NCI-H128 (cell line): ENCODE measurements at regions not wholly inside any gene's neighbourhood (a gene's known extent, or its start where the extent isn't known, plus 50 kb on each side); places are given as distances from the start of the nearest gene placed in this dataset.

ENCODE experiments used
- DNase-seq: peaks from one replicate; lab custom pipeline; 2025; ENCODE audit not compliant: unreplicated experiment; lab: John Stamatoyannopoulos, UW

DNA sequence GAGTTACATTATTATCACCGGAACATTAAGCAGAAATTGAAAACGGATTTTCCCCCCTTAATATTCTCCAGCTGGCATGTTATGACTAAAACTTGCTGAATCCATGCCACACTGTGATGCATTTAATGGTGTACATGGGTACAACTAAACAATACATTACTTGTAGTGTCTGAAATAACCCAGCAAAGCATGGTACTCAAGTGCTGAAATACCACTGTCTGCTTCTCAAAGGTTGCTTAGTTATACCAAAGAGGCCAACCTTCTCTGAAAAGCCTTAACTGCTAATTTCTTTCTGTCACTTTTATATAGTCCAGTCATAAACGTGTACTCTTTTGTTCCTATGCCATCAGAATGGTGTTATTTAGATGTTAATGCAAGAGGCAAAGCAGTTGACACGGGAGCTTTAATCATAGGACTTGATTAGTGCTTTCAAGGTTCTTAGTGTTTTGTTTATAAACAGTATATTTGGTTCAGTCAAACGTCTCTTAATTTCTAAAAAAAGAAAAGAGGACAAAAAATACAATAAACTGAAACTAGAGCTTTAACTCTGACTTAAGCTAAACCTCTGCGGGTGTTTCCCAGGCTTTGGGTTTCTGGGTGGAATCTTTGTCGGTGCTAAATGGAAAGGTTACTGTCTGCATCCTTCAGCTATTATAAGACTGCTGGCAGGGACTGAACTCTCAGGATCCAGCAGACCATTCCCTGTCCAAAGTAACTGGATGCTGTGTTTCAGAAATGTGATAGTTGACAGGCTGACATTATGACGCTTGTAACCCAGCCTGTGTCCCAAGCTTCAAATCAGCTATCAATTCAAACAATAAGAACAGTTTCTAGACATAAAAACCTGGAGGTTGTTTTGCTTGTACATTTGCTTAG lies 202.6 kb downstream of the PPP1R3A start:
- no peak for DNase-seq

DNA sequence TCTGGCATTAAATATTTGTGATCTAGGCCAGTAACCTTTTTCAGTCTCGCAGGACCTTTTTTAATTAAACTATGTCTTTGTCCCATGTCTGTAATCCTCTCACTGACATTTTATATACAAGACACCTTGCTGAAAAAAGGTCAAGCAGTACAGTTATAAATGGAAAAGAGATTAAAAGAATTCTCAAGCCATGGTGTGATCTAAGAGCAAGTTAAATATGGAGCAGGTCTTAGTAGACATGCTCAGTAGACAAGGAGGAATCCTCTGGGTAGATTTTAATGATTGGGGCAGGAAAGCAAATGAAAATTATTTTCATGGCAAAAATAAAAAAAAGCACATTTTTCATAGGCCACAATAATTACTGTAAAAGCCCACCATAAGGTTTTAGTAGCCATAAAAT lies 203.5 kb downstream of the PPP1R3A start:
- no peak for DNase-seq

DNA sequence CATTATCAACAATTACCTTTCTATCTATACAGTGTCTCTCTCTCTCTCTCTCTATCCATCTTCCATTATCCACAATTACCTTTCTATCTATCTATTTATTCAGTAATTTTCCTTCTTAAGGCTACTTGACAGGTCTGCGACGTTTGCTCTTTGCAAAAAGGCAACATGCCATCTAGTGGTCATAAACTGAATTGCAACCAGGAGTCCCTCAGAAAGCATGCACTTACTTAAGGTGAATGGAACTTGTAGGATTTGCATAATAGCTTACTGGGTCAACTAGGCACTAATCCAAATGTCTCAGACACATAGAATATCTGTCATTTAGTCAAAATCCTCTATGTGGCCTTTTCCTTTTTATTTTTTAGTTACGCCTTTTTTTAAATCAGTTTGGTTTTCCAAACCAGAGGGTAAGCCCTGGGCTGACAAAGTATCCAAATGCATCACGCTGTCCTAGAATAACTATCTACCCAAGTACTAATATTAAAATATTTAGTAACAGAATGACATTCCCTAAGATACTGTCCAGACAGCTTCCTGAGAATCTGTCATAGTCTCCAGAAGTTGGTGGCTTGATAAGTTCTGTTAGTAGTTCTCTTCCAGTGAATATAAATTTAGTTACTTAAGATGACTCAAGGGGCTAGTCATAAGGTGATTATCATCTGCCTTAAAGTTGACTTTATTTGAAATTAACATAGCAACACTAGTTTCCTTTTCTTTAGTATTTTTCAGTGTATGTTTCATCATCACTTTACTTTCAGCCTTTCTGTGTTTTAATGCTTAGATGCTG lies 208.3 kb downstream of the PPP1R3A start:
- peak; percentile 6 for DNase-seq

GRCh38 chr7:113705439-113705838 lies 213.4 kb downstream of the PPP1R3A start:
- no peak for DNase-seq

DNA sequence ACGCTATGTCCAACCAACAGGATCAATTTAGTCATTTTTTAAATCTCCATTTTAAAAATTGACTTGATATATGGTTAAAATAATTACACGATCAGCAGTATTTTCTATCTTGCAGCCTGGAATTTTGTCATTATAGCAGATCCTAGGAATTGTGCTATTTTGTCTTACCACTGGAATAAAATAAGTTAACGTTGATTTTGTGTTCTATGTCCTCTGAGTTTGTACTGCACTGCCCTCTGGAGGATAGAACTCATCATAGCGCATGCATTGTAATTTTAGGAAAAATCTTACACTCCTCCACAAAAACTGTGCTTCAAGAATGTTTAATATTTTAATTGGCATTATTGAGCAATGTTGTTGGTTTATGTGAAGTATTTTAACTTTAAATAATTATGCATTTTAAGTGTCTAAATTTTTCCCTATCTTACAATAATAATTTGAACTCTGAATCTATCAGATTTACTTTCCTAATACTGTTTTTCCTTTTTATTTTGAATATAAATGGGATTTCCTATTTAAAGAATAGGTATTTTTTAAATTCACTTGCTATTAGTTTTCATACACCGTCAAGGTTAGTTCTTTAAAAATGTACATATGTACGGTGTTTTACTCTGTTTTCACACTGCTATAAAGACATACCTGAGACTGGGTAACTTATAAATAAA lies 220.1 kb downstream of the PPP1R3A start:
- DNase-seq: no peak

DNA sequence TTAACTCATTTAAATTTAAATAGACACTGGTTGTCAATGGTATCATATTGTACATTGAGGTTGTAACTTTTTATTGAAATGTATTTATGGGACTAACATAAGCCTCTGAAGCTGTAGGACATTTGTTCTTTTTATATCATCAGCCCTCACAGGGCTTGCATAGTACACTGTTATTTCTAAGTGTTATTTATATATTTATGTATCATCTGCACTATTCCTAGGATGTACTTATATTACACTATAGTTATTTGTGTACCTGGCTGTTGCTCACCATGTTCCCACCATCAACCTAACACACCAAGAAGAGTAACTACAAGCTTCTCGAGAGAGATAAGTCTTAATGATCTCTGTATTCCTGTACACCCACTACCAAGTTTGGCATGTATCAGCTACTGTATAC lies 224.7 kb downstream of the PPP1R3A start:
- DNase-seq: no peak

DNA sequence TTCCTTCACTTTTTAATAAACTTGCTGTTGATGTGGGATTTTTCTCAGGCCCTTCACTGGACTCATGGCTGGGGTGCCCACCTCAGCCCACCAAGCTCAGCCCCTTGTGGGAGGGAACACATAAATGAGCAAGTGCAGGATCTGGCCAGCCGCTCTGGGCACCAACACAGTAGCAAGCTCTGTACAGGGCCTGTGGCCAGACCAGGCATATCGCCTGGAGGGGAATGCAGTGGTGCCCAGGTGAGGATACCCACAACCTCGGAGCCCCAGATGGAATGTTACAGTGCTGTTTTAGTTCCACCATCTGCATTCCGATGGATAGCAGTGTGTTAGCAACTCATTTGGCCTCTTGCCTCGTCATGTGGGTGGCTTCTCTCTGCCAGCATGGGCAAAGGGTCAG lies 234.6 kb downstream of the PPP1R3A start:
- no peak for DNase-seq

DNA sequence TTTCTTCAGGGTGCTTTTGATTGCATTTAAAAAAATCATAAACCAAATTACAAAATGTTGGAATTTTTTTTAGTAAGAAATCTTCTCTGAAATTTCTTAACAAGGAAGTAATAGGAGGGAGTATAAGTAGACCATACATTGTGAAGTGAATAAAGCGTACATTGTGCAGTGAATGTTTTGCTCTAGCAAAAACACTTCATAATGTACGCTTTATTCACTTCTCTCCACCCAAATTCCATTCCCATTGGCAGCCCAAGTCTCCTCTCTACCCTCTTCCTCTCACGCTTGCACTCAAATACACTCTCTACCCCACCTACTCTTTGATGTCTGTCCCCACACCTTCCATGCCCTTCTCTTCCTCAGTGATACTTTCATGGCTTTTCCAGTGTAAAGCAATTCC lies 241.0 kb downstream of the PPP1R3A start:
- DNase-seq: no peak

DNA sequence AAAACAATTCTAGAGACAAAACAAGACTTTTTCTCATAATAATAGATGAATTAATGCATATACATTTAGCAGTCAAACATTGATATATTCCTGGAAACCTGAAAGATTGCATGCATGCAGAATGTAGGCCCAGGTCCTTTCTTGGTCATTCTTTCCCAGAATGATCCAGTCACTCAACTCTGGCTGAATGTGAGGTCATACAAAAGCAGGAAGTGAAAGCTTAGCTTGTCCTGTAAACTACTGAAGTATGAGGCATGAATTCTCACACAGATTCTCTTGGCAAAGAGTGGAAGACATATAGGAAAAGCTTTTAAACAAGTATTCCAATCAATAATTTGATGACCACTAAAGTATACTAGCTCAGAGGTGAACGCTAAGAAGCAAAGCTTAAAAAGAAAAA lies 253.9 kb downstream of the PPP1R3A start:
- no peak for DNase-seq

DNA sequence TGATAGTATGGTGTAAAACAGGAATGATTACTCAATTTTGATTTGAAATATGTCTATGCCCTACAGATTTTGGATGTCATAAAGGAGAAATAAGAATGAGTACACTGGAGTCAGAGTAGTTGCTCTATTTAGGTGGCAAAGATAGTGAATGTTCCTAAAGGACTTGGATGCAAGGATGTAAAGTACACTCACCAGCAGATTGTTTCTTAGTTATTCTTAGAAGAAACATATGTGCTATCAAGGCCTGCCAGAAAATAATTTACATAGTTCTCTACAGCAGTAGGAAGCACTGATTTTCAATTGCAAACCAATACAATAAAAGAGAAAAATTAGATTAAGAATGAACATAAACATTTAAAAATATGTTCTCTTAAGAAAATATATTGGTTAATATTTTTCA lies 259.4 kb downstream of the PPP1R3A start:
- DNase-seq: no peak

DNA sequence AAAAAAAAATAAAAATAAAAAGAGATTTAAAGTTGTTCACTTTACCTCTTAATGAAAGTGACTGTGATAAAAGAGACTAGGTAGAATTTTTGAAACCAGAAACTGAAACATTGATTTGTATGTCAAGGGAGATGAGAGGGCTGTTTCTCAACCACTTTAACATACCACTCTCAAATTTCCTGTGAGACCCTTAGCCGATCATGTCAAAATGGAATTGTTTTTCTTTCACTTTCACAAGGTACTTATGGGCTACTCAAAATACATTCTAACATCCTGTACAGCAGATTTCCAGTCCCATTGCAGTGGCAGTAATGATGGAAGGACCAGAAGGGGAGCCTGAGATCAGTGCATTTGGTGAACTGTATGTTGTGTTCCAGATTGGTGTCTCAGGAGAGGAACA lies 261.2 kb downstream of the PPP1R3A start:
- DNase-seq: no peak

DNA sequence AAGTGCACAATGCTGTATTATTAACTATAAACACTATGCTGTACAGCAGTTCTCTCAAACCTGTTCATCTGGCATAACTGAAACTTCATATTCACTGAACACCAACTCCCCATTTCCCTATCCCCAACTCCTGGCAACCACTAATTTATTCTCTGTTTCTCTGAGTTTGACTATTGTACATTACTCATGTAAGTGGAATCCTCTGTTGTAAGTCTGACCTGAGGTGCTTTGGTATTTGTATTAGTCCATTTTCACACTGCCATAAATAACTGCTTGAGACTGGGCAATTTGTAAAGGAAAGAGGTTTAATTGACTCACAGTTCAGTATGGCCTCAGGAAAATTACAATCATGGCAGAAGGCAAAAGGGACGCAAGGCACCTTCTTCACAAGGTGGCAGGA lies 266.3 kb downstream of the PPP1R3A start:
- no peak for DNase-seq

DNA sequence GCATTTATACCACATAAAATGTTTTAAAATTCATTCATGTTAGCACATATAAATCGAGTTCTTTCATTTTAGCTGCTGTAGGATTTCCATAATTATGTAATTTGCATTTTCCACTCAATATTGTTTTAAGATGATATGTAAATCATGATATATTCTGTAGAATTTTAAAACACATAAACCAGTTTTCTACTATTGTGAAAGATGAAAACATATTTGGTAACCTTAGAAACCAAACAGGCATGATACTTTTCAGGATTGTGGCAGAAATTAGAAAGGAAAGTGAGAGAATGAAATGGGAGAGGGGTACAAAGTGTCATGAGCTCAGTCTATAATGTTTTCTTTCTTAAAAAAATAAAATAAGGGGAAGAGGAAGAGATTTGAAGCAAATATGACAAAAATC lies 269.3 kb downstream of the PPP1R3A start:
- DNase-seq: no peak

GRCh38 chr7:113639221-113639620 lies 279.6 kb downstream of the PPP1R3A start:
- DNase-seq: no peak

- no peak for DNase-seq
Measured at GRCh38 chr7:113636727-113637421, 281.9 kb downstream of the PPP1R3A start.

- DNase-seq: no peak
Measured at GRCh38 chr7:113635492-113635891, 283.3 kb downstream of the PPP1R3A start.

DNA sequence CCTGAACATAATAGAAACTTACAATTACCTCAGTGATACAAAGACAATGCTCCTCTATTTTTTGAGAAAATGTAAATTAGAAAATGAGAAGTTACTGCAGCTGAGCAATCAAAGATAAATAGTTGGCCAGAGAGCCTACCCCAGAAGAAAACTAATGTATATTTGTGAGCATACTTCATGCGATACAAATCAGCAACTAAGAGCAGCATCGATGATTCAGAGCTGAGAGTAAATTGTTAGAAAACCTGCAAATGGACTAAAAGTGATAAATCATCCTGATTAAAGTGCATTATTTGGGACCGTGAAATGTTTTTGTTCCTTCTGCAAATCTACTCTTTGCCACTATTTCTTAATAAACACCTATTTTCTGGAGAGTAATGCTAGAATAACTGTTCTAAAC lies 285.7 kb downstream of the PPP1R3A start:
- DNase-seq: no peak

DNA sequence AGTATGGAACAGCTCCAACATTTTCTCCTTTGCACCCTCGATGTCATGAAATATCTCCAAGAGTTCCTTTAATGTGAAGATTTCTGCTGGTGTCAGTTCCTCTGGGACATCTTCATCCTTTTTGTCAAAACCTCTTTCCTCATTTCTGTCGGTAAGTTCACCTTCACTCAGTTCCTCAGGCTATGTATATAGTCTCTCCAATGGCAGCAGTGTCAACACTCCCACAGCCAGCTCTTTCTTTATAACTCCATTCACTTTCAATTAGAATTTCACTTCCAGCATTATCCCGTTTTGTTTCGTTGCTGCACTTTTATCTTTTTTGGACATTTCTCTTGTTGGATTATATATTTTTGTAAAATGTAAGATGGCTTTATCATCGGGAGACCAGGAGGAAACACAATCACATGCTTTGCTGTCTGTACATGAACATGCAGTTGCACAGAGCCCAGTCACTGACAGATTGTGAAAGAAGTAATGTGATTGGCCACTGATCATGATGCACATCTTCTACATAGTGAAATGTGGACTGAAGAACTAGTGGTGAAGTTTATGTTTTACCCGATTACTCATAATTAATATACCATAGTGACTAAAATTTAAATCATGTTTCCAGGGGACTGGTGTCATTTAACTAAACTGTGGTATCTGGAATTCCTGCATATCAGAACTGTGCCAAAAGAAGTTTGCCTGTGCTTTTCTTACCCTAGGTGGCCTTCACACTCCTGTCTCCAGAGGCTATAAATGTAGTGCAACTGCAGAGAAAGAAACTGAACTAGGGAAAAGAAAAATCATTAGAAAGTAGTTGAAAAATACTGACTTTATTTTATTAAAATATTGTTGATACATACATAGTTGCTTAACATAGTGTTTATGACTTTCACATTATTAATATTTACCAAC lies 289.6 kb downstream of the PPP1R3A start:
- no peak for DNase-seq

DNA sequence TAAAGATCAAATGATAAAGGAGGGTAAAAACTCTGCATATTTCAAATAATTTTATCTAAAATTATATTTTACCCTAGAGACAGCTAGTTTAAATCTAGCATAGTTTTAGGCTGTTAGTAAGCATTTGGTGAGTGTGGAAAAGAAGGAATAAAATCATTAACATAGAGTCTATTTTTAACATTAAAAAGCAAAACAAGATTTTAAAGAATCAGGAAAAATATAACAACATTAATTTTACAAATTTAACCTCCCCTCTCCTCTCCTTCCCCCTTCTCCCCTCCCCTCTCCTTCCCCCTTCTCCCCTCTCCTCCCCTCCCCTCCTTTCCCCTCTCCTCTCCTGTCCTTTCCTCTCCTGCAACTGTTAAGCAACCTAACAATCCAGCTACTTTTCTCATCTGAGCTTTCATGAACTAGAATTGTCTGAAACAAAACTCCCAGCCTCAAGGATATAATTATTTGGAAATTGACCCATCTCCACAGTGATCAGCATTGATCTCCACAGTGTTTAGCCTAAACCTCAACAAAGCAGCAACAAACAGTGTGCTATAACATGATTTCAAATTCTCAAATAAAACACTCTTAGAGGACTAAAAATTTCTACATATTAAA lies 293.2 kb downstream of the PPP1R3A start:
- DNase-seq: no peak

DNA sequence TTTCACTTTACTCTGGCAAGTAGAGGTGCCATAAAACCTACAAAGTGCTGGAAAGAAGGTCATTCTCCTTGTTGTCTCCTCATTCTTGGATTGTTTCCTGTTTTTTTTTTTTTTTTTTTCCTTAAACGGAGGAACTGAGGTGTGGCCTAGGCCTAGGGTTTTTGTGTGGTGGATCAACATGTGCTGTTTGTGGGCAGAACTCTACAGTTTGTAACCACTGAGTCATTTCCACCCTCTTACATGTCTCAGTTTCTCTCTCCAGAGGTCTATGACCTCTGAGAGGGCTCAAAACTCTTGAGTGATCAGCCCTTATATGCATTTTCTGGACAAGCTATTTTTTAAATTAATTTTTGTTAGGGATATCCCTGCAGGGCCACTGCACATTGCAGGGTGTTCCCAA lies 296.0 kb downstream of the PPP1R3A start:
- no peak for DNase-seq
